Kasumi-1 (cell line): ENCODE measurements at regions not wholly inside any gene's neighbourhood (a gene's known extent, or its start where the extent isn't known, plus 50 kb on each side); places are given as distances from the start of the nearest gene placed in this dataset.
"Not testable (repeated sequence)": the region's sequence is repeated elsewhere in the genome, so short reads cannot be mapped to it uniquely, and the experiment has no call there.

ENCODE experiments used
- DNase-seq, 2 experiments: peaks; one replicate each; lab custom pipeline; 2025; lab: John Stamatoyannopoulos, UW

GRCh38 chr3:194019398-194020165, 116.4 kb upstream of the HES1 start:
- no peak for DNase-seq

GRCh38 chr3:194022052-194022451, 113.9 kb upstream of the HES1 start:
- DNase-seq: no peak

- no peak for DNase-seq
Observed at GRCh38 chr3:194022816-194023215, 113.1 kb upstream of the HES1 start.

- no peak for DNase-seq
Observed at GRCh38 chr3:194023501-194024280, 112.3 kb upstream of the HES1 start.

GRCh38 chr3:194025119-194025518, 110.8 kb upstream of the HES1 start:
- DNase-seq: no peak

- DNase-seq: no peak
Observed at GRCh38 chr3:194025951-194026350, 110.0 kb upstream of the HES1 start.

GRCh38 chr3:194028434-194029004, 107.4 kb upstream of the HES1 start:
- DNase-seq: no peak

GRCh38 chr3:194029846-194030245, 106.1 kb upstream of the HES1 start:
- no peak for DNase-seq

- DNase-seq: no peak
Observed at GRCh38 chr3:194030372-194030771, 105.6 kb upstream of the HES1 start.

GRCh38 chr3:194031349-194031748, 104.6 kb upstream of the HES1 start:
- no peak for DNase-seq

GRCh38 chr3:194031867-194032635, 103.9 kb upstream of the HES1 start:
- no peak for DNase-seq

GRCh38 chr3:194032828-194033435, 103.0 kb upstream of the HES1 start:
- DNase-seq: no peak

GRCh38 chr3:194034346-194035336, 101.3 kb upstream of the HES1 start:
- no peak for DNase-seq

GRCh38 chr3:194035406-194036138, 100.4 kb upstream of the HES1 start:
- no peak for DNase-seq

GRCh38 chr3:194036842-194037241, 99.1 kb upstream of the HES1 start:
- DNase-seq: no peak

GRCh38 chr3:194038346-194038745, 97.6 kb upstream of the HES1 start:
- not testable (repeated sequence) for DNase-seq

- DNase-seq: no peak
Observed at GRCh38 chr3:194038960-194039359, 97.0 kb upstream of the HES1 start.

- no peak for DNase-seq
Observed at GRCh38 chr3:194040516-194041273, 95.3 kb upstream of the HES1 start.

GRCh38 chr3:194042927-194043326, 93.0 kb upstream of the HES1 start:
- DNase-seq: no peak
